Upper lobe of right lung (tissue), 1 donor: ENCODE measurements at regions not wholly inside any gene's neighbourhood (a gene's known extent, or its start where the extent isn't known, plus 50 kb on each side); places are given as distances from the start of the nearest gene placed in this dataset.

ENCODE experiments used
- ATAC-seq: fragments of 200-7000 bp; cut with Tn5 transposase; one replicate; pipeline ENCODE4 v1.9.1; 2020; ENCODE audit warnings: mild to moderate bottlenecking, moderate library complexity
- DNase-seq: peaks from one replicate; pipeline ENCODE4 v3.0.0-alpha.2; 2020
- H3K27ac ChIP-seq: fragments of 200-600 bp; one replicate; pipeline ENCODE4 v1.8.0; 2022
- H3K27me3 ChIP-seq: fragments of 200-600 bp; one replicate; pipeline ENCODE4 v1.8.0; 2022; ENCODE audit warnings: mild to moderate bottlenecking
- H3K36me3 ChIP-seq: fragments of 200-600 bp; one replicate; pipeline ENCODE4 v1.8.0; 2022
- H3K4me1 ChIP-seq: fragments of 200-600 bp; one replicate; pipeline ENCODE4 v1.8.0; 2022
- H3K4me3 ChIP-seq: fragments of 200-600 bp; one replicate; pipeline ENCODE4 v1.8.0; 2022; ENCODE audit warnings: mild to moderate bottlenecking
- H3K9me3 ChIP-seq: fragments of 200-600 bp; one replicate; pipeline ENCODE4 v1.8.0; 2022
- CTCF ChIP-seq: fragments of 200-600 bp; IDR thresholded peaks from one replicate; pipeline ENCODE4 v1.8.0; 2022; ENCODE audit warnings: antibody characterized with exemption
- intact Hi-C: fragments of 100-400 bp; cut with DNase I; formaldehyde crosslinking; loops from one replicate; pipeline ENCODE4 v1.11.0; 2022
- donor health status: DM: no; HTN: yes; CAD: no; lungs with severe emphysema.

- H3K27ac ChIP-seq: no peak overlapping the region
- H3K27me3 ChIP-seq: no peaks in the 10 kb centered on the region
- ATAC-seq (no peak), DNase-seq (no peak)
- intact Hi-C loops: no loop called here
- H3K4me3 ChIP-seq: no peak overlapping the region
- no peaks in the 10 kb centered on the region for H3K36me3 ChIP-seq
- TF ChIP-seq CTCF: no peak
- no peaks in the 10 kb centered on the region for H3K9me3 ChIP-seq
- H3K4me1 ChIP-seq: no peaks in the 10 kb centered on the region
These were observed 331.4 kb downstream of the BCAT1 start for GRCh38 chr12:24617471-24617870.

- no peak overlapping the region for H3K4me3 ChIP-seq
- DNase-seq: no peak
- no peaks in the 10 kb centered on the region for H3K27me3 ChIP-seq
- H3K27ac ChIP-seq: no peak overlapping the region
- H3K9me3 ChIP-seq: no peaks in the 10 kb centered on the region
- H3K4me1 ChIP-seq: no peaks in the 10 kb centered on the region
- H3K36me3 ChIP-seq: no peaks in the 10 kb centered on the region
- TF ChIP-seq CTCF: no peak
- intact Hi-C loops: no loop called here
- ATAC-seq: no peak
These were observed 332.9 kb downstream of the BCAT1 start for GRCh38 chr12:24615967-24616411.

GRCh38 chr12:24608637-24609285 is 340.1 kb downstream of the BCAT1 start:
- DNase-seq (no peak), ATAC-seq (no peak)
- Histone ChIP-seq H3K27ac (no peak overlapping the region), H3K9me3 (no peaks in the 10 kb centered on the region), H3K4me1 (no peaks in the 10 kb centered on the region), H3K36me3 (no peaks in the 10 kb centered on the region), H3K27me3 (no peaks in the 10 kb centered on the region), H3K4me3 (no peak overlapping the region)
- TF ChIP-seq CTCF: no peak
- intact Hi-C loops: no loop called here

- Histone ChIP-seq H3K27me3 (no peaks in the 10 kb centered on the region), H3K9me3 (no peaks in the 10 kb centered on the region), H3K27ac (no peak overlapping the region), H3K36me3 (no peaks in the 10 kb centered on the region), H3K4me3 (no peak overlapping the region), H3K4me1 (no peaks in the 10 kb centered on the region)
- intact Hi-C loops: no loop called here
- TF ChIP-seq CTCF: no peak
- ATAC-seq (no peak), DNase-seq (no peak)
These were observed 340.8 kb downstream of the BCAT1 start for GRCh38 chr12:24608108-24608507.

- TF ChIP-seq CTCF: no peak
- H3K36me3 ChIP-seq: no peaks in the 10 kb centered on the region
- intact Hi-C loops: no loop called here
These were observed 343.0 kb downstream of the BCAT1 start for GRCh38 chr12:24605916-24606315.

GRCh38 chr12:24605466-24605865 is 343.4 kb downstream of the BCAT1 start:
- no peak overlapping the region for H3K27ac ChIP-seq
- intact Hi-C loops: no loop called here
- DNase-seq (no peak), ATAC-seq (no peak)
- no peak overlapping the region for H3K4me3 ChIP-seq
- H3K36me3 ChIP-seq: no peaks in the 10 kb centered on the region
- no peaks in the 10 kb centered on the region for H3K27me3 ChIP-seq
- no peaks in the 10 kb centered on the region for H3K4me1 ChIP-seq
- TF ChIP-seq CTCF: no peak
- H3K9me3 ChIP-seq: no peaks in the 10 kb centered on the region

More at GRCh38 chr12:24605916-24606315, 343.0 kb downstream of the BCAT1 start:
- no peaks in the 10 kb centered on the region for H3K9me3 ChIP-seq
- no peaks in the 10 kb centered on the region for H3K27me3 ChIP-seq
- DNase-seq (no peak), ATAC-seq (no peak)
- no peak overlapping the region for H3K27ac ChIP-seq
- H3K4me3 ChIP-seq: no peak overlapping the region
- no peaks in the 10 kb centered on the region for H3K4me1 ChIP-seq
